ENCODE measurements at regions not wholly inside any gene's neighbourhood (a gene's known extent, or its start where the extent isn't known, plus 50 kb on each side); places are given as distances from the start of the nearest gene placed in this dataset.

DNA sequence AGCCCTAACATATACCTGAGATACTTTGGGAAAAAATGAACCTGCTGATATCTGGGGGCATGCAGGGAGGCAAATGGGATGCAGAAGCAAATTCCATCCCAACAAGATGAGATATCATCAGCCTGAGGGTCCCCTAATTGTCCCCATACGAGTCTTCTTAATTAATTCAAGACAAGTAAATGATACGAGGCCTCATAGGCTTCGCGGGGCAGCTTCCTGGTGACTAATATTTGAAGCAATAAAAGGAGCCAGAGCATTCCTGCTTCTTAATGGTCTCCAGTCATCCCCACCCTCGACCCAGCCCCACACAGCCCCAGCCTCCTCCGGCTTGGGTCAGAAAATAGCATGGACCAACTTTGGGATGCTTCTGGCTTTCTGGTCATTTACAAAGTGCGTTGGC, 99.6 kb upstream of the MSX1 start:
- no peak for TF ChIP-seq CTCF (IDR thresholded peaks at IDR 0.05; ENCODE audit: insufficient read depth, low read length)
- H3K4me3 ChIP-seq (ENCODE audit: low read depth, low read length): no peak overlapping the region
- no peak for DNase-seq (ENCODE audit: low read depth)

DNA sequence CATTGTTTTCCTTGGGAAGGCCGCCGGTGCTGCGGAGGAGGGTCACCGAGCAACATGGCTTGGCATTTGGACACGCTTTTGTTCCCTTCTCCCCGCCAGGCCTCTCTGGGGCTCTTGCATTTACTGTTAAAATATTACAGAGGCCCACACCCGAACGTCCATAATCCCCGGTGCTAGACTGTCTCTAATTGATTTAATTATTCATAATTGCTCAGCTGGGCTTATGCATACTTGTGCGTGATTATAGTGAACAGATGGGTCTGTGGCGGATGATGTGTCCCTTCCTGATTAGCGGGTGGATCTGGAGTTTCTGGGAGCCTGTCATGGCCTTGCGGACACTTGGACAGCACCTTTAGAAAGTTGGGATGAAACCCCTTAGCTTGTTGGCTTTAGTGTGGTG, 100.2 kb upstream of the MSX1 start:
- no peak for DNase-seq (ENCODE audit: low read depth)
- no peak for TF ChIP-seq CTCF (IDR thresholded peaks at IDR 0.05; ENCODE audit: insufficient read depth, low read length)
- no peak overlapping the region for H3K4me3 ChIP-seq (ENCODE audit: low read depth, low read length)

- no peak for TF ChIP-seq CTCF (IDR thresholded peaks at IDR 0.05; ENCODE audit: insufficient read depth, low read length)
- no peak for DNase-seq (ENCODE audit: low read depth)
- no peak overlapping the region for H3K4me3 ChIP-seq (ENCODE audit: low read depth, low read length)
Observed at GRCh38 chr4:4758681-4759080, 100.8 kb upstream of the MSX1 start.

GRCh38 chr4:4755306-4755705, 104.2 kb upstream of the MSX1 start:
- TF ChIP-seq CTCF (IDR thresholded peaks at IDR 0.05; ENCODE audit: insufficient read depth, low read length): no peak
- H3K4me3 ChIP-seq (ENCODE audit: low read depth, low read length): no peak overlapping the region
- no peak for DNase-seq (ENCODE audit: low read depth)

GRCh38 chr4:4754641-4755040, 104.8 kb upstream of the MSX1 start:
- H3K4me3 ChIP-seq (ENCODE audit: low read depth, low read length): no peak overlapping the region
- TF ChIP-seq CTCF (IDR thresholded peaks at IDR 0.05; ENCODE audit: insufficient read depth, low read length): no peak
- DNase-seq (ENCODE audit: low read depth): no peak

- no peak overlapping the region for H3K4me3 ChIP-seq (ENCODE audit: low read depth, low read length)
- DNase-seq (ENCODE audit: low read depth): no peak
- no peak for TF ChIP-seq CTCF (IDR thresholded peaks at IDR 0.05; ENCODE audit: insufficient read depth, low read length)
Observed at GRCh38 chr4:4753643-4754042, 105.8 kb upstream of the MSX1 start.

DNA sequence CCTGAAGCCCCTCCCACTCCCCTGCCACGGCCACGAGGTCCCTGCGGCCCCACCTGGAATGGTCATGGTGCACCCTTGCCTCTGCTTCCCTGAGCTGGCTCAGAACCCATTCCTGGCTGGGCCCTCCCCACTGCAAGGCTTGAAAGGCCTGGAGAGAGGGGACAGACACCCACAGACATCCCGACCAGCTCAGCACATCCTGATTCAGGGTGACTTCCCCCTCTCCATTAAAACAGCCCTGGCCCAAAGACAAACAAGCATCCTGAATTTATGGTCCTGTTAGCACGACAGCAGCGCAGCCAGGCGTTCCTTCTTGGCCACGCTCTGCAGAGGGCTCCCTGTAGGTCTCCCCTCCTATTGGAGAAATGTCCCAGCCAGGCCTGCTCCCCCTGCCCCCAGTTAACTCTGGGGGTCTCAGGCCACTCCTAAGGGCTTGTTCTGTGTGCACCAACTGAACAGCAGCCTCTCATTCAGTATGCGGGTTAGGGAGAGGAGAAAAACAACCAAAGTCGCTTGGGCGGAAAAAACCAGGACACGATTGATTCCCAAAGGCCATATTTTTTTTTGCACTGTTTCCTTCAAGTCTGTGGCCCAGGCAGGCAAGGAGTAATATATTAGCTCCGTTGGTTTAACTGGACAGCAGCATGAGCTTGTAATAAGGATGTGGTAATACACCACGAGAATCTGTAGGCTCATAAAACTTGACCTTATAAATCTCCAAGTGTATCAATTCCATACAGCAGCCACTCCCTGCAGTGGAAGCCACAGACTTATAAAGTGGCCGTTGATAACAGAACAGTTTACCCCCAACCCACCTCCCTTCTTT, 106.7 kb upstream of the MSX1 start:
- no peak for TF ChIP-seq CTCF (IDR thresholded peaks at IDR 0.05; ENCODE audit: insufficient read depth, low read length)
- no peak overlapping the region for H3K4me3 ChIP-seq (ENCODE audit: low read depth, low read length)
- no peak for DNase-seq (ENCODE audit: low read depth)
